Epithelial cell of esophagus (primary cell): ENCODE measurements at regions not wholly inside any gene's neighbourhood (a gene's known extent, or its start where the extent isn't known, plus 50 kb on each side); places are given as distances from the start of the nearest gene placed in this dataset.
"Not testable (repeated sequence)": the region's sequence is repeated elsewhere in the genome, so short reads cannot be mapped to it uniquely, and the experiment has no call there.

ENCODE experiments used
- DNase-seq: peaks from one replicate; pipeline ENCODE4 v3.0.0; 2010; ENCODE audit warnings: low read depth
- H3K4me3 ChIP-seq: 2 replicates; pipeline ENCODE4 v1.5.1; 2011; ENCODE audit warnings: mild to moderate bottlenecking, low read length, control low read depth
- CTCF ChIP-seq: IDR thresholded peaks from 2 replicates; pipeline ENCODE4 v1.5.1; 2011; ENCODE audit warnings: low read depth, mild to moderate bottlenecking, low read length, control low read depth, inconsistent platforms; ENCODE audit not compliant: insufficient read depth; ENCODE audit errors: missing control alignments

- no peak for DNase-seq
Observed at GRCh38 chr2:199556527-199557285, 99.0 kb upstream of the SATB2 start.

GRCh38 chr2:199554026-199554425, 96.3 kb upstream of the SATB2 start:
- no peak for TF ChIP-seq CTCF
- H3K4me3 ChIP-seq, result no peak overlapping the region
- DNase-seq, result no peak

More at GRCh38 chr2:199556527-199557285, 99.0 kb upstream of the SATB2 start:
- TF ChIP-seq CTCF, result no peak
- no peak overlapping the region for H3K4me3 ChIP-seq

GRCh38 chr2:199552141-199552540, 94.4 kb upstream of the SATB2 start:
- TF ChIP-seq CTCF, result no peak
- no peak overlapping the region for H3K4me3 ChIP-seq
- no peak for DNase-seq

- H3K4me3 ChIP-seq, result no peak overlapping the region
- no peak for DNase-seq
- no peak for TF ChIP-seq CTCF
Observed at GRCh38 chr2:199543606-199544172, 86.0 kb upstream of the SATB2 start.

- no peak for TF ChIP-seq CTCF
- DNase-seq, result no peak
- H3K4me3 ChIP-seq, result no peak overlapping the region
Observed at GRCh38 chr2:199535445-199536177, 77.9 kb upstream of the SATB2 start.

GRCh38 chr2:199533873-199534272, 76.1 kb upstream of the SATB2 start:
- DNase-seq, H3K4me3 ChIP-seq: not testable (repeated sequence)

GRCh38 chr2:199527071-199527470, 69.3 kb upstream of the SATB2 start:
- no peak for DNase-seq
- H3K4me3 ChIP-seq, result no peak overlapping the region
- no peak for TF ChIP-seq CTCF
